ENCODE measurements at regions not wholly inside any gene's neighbourhood (a gene's known extent, or its start where the extent isn't known, plus 50 kb on each side); places are given as distances from the start of the nearest gene placed in this dataset.

- DNase-seq (ENCODE audit: low read depth, low spot score): no peak
- no peak overlapping the region for H3K27ac ChIP-seq
These were observed 1184.7 kb upstream of the NXPH2 start for GRCh38 chr2:139964721-139965440.

- no peak overlapping the region for H3K27ac ChIP-seq
- DNase-seq (ENCODE audit: low read depth, low spot score): no peak
These were observed 1183.7 kb upstream of the NXPH2 start for GRCh38 chr2:139963863-139964355.

GRCh38 chr2:139949242-139949972 is 1169.2 kb upstream of the NXPH2 start:
- no peak overlapping the region for H3K27ac ChIP-seq
- no peak for DNase-seq (ENCODE audit: low read depth, low spot score)

GRCh38 chr2:139946690-139947089 is 1166.5 kb upstream of the NXPH2 start:
- DNase-seq (ENCODE audit: low read depth, low spot score): no peak
- no peak overlapping the region for H3K27ac ChIP-seq

GRCh38 chr2:139940686-139941085 is 1160.5 kb upstream of the NXPH2 start:
- no peak overlapping the region for H3K27ac ChIP-seq
- no peak for DNase-seq (ENCODE audit: low read depth, low spot score)

GRCh38 chr2:139925903-139926302 is 1145.7 kb upstream of the NXPH2 start:
- H3K27ac ChIP-seq: no peak overlapping the region
- no peak for DNase-seq (ENCODE audit: low read depth, low spot score)

GRCh38 chr2:139924070-139924469 is 1143.9 kb upstream of the NXPH2 start:
- H3K27ac ChIP-seq: no peak overlapping the region
- DNase-seq (ENCODE audit: low read depth, low spot score): no peak

- H3K27ac ChIP-seq: no peak overlapping the region
- DNase-seq (ENCODE audit: low read depth, low spot score): no peak
These were observed 1138.8 kb upstream of the NXPH2 start for GRCh38 chr2:139918982-139919381.

GRCh38 chr2:139917690-139918384 is 1137.6 kb upstream of the NXPH2 start:
- no peak for DNase-seq (ENCODE audit: low read depth, low spot score)
- no peak overlapping the region for H3K27ac ChIP-seq

GRCh38 chr2:139916822-139917221 is 1136.6 kb upstream of the NXPH2 start:
- DNase-seq (ENCODE audit: low read depth, low spot score): no peak
- no peak overlapping the region for H3K27ac ChIP-seq

- DNase-seq (ENCODE audit: low read depth, low spot score): no peak
- no peak overlapping the region for H3K27ac ChIP-seq
These were observed 1131.0 kb upstream of the NXPH2 start for GRCh38 chr2:139911160-139911559.

GRCh38 chr2:139909136-139909535 is 1128.9 kb upstream of the NXPH2 start:
- H3K27ac ChIP-seq: no peak overlapping the region
- DNase-seq (ENCODE audit: low read depth, low spot score): no peak

- H3K27ac ChIP-seq: no peak overlapping the region
- DNase-seq (ENCODE audit: low read depth, low spot score): no peak
These were observed 1125.4 kb upstream of the NXPH2 start for GRCh38 chr2:139905624-139906023.

- DNase-seq (ENCODE audit: low read depth, low spot score): no peak
- no peak overlapping the region for H3K27ac ChIP-seq
These were observed 1111.4 kb upstream of the NXPH2 start for GRCh38 chr2:139891636-139892035.

GRCh38 chr2:139885921-139886498 is 1105.8 kb upstream of the NXPH2 start:
- no peak for DNase-seq (ENCODE audit: low read depth, low spot score)
- H3K27ac ChIP-seq: no peak overlapping the region

GRCh38 chr2:139876964-139877363 is 1096.8 kb upstream of the NXPH2 start:
- H3K27ac ChIP-seq: no peak overlapping the region
- DNase-seq (ENCODE audit: low read depth, low spot score): no peak

GRCh38 chr2:139876321-139876720 is 1096.1 kb upstream of the NXPH2 start:
- H3K27ac ChIP-seq: no peak overlapping the region
- no peak for DNase-seq (ENCODE audit: low read depth, low spot score)

GRCh38 chr2:139872503-139872902 is 1092.3 kb upstream of the NXPH2 start:
- no peak overlapping the region for H3K27ac ChIP-seq
- DNase-seq (ENCODE audit: low read depth, low spot score): no peak

GRCh38 chr2:139872032-139872431 is 1091.8 kb upstream of the NXPH2 start:
- DNase-seq (ENCODE audit: low read depth, low spot score): no peak
- no peak overlapping the region for H3K27ac ChIP-seq

- H3K27ac ChIP-seq: no peak overlapping the region
- no peak for DNase-seq (ENCODE audit: low read depth, low spot score)
These were observed 1087.5 kb upstream of the NXPH2 start for GRCh38 chr2:139867601-139868226.
